Upper lobe of right lung (tissue), 1 donor: ENCODE measurements at regions not wholly inside any gene's neighbourhood (a gene's known extent, or its start where the extent isn't known, plus 50 kb on each side); places are given as distances from the start of the nearest gene placed in this dataset.

Experiments used
- ATAC-seq: fragments of 200-7000 bp; cut with Tn5 transposase; one replicate; pipeline ENCODE4 v1.9.1; 2020; ENCODE audit warnings: mild to moderate bottlenecking, moderate library complexity
- DNase-seq: peaks from one replicate; pipeline ENCODE4 v3.0.0-alpha.2; 2020
- H3K27ac ChIP-seq: fragments of 200-600 bp; one replicate; pipeline ENCODE4 v1.8.0; 2022
- H3K27me3 ChIP-seq: fragments of 200-600 bp; one replicate; pipeline ENCODE4 v1.8.0; 2022; ENCODE audit warnings: mild to moderate bottlenecking
- H3K36me3 ChIP-seq: fragments of 200-600 bp; one replicate; pipeline ENCODE4 v1.8.0; 2022
- H3K4me1 ChIP-seq: fragments of 200-600 bp; one replicate; pipeline ENCODE4 v1.8.0; 2022
- H3K4me3 ChIP-seq: fragments of 200-600 bp; one replicate; pipeline ENCODE4 v1.8.0; 2022; ENCODE audit warnings: mild to moderate bottlenecking
- H3K9me3 ChIP-seq: fragments of 200-600 bp; one replicate; pipeline ENCODE4 v1.8.0; 2022
- CTCF ChIP-seq: fragments of 200-600 bp; IDR thresholded peaks from one replicate; pipeline ENCODE4 v1.8.0; 2022; ENCODE audit warnings: antibody characterized with exemption
- intact Hi-C: fragments of 100-400 bp; cut with DNase I; formaldehyde crosslinking; loops from one replicate; pipeline ENCODE4 v1.11.0; 2022
- donor health status: DM: no; HTN: yes; CAD: no; lungs with severe emphysema.

DNA sequence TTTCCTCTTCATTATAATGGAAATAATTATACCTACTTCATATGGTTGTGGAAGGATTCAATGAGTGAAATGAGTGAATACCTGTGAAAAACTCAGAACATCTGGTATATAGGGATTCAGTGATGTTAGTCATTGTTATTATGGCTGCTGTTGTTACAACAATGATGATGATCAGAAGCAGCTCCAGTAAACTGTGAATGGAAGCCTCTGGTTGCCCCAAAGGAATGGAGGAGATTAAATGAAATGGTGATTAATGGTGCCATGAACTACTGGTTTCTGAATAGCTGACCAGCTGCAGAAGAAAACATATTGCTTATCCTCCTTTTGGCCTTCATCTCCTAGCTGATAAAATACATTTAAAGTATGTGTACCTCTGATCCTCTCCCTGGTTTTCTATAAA, 372.0 kb downstream of the ARHGEF28 start:
- no peak for TF ChIP-seq CTCF
- DNase-seq, result no peak
- H3K36me3 ChIP-seq, result no peaks in the 10 kb centered on the region
- no peaks in the 10 kb centered on the region for H3K4me1 ChIP-seq
- no peak for ATAC-seq
- no peak overlapping the region for H3K27ac ChIP-seq
- no peaks in the 10 kb centered on the region for H3K9me3 ChIP-seq
- no peaks in the 10 kb centered on the region for H3K27me3 ChIP-seq
- intact Hi-C loops, result no loop called here
- no peak overlapping the region for H3K4me3 ChIP-seq

DNA sequence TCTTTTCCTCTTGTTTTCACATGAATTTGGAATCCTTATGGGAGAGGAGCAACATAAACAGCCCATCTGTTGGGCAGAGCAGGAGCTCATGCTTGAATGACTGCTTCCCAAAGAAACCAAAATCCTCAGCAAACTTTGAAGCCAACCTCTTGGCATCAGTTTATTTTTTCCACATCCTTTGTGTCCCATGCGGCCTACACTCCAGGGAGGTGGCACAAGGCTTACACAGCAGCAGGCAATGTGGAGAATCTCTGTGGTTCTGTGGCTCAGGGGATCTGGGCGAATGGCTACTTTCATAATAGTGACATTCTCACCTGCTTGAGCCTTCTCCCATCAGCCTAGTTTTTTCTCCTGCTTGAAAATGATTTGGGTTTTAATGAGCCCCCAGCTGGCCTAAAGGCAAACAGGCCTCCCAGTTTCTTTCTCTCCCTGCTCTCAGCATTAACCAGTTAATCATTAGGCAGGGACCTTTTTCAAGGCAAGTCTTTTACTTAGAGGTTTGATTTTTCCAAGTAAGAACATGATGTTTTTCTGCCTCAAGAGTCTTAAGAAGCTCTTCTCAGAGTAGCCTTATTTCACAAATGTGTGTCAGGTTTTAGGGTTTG, 370.3 kb downstream of the ARHGEF28 start:
- no peak overlapping the region for H3K27ac ChIP-seq
- H3K4me1 ChIP-seq, result no peaks in the 10 kb centered on the region
- no peaks in the 10 kb centered on the region for H3K27me3 ChIP-seq
- DNase-seq, result no peak
- no peak for TF ChIP-seq CTCF
- no peak overlapping the region for H3K4me3 ChIP-seq
- intact Hi-C loops, result no loop called here
- no peaks in the 10 kb centered on the region for H3K36me3 ChIP-seq
- no peaks in the 10 kb centered on the region for H3K9me3 ChIP-seq
- ATAC-seq, result peak; percentile 22

- no peak for DNase-seq
- Histone ChIP-seq H3K27me3 (no peaks in the 10 kb centered on the region), H3K27ac (no peak overlapping the region), H3K36me3 (no peaks in the 10 kb centered on the region), H3K4me1 (no peaks in the 10 kb centered on the region), H3K4me3 (no peak overlapping the region), H3K9me3 (no peaks in the 10 kb centered on the region)
- TF ChIP-seq CTCF, result no peak
- ATAC-seq, result no peak
- intact Hi-C loops, result no loop called here
These were observed 369.0 kb downstream of the ARHGEF28 start for GRCh38 chr5:73994963-73995362.
